Activated CD8-positive, alpha-beta T cell treated with anti-CD3 and anti-CD28 coated beads for 36 hours (primary cell): ENCODE measurements at regions not wholly inside any gene's neighbourhood (a gene's known extent, or its start where the extent isn't known, plus 50 kb on each side); places are given as distances from the start of the nearest gene placed in this dataset.

Experiments used
- ATAC-seq: fragments of 200-7000 bp; cut with Tn5 transposase; one replicate; pipeline ENCODE4 v1.10.0; 2021; ENCODE audit warnings: mild to moderate bottlenecking, moderate library complexity
- CTCF ChIA-PET: fragments of 350-600 bp; sonication (Branson Sonifier 250); formaldehyde crosslinking; loops from one replicate; lab custom pipeline; 2021; ENCODE audit warnings: antibody characterized with exemption; lab: Charles Lee
- POLR2A ChIA-PET: fragments of 350-600 bp; sonication (Branson Sonifier 250); formaldehyde crosslinking; loops from one replicate; lab custom pipeline; 2021; ENCODE audit warnings: antibody characterized with exemption; lab: Charles Lee
- DNase-seq: peaks from one replicate; pipeline ENCODE4 v3.0.0-alpha.2; 2020
- H3K27ac Mint-ChIP-seq: one replicate; pipeline ENCODE4 v1.8.0; 2021; ENCODE audit warnings: mild to moderate bottlenecking, mixed read lengths
- H3K27me3 Mint-ChIP-seq: one replicate; pipeline ENCODE4 v1.8.0; 2021; ENCODE audit warnings: mixed read lengths
- H3K36me3 Mint-ChIP-seq: one replicate; pipeline ENCODE4 v1.8.0; 2021; ENCODE audit warnings: low read depth, mixed read lengths
- H3K4me1 Mint-ChIP-seq: one replicate; pipeline ENCODE4 v1.8.0; 2021; ENCODE audit warnings: low read depth, mixed read lengths
- H3K4me3 Mint-ChIP-seq: one replicate; pipeline ENCODE4 v1.8.0; 2021; ENCODE audit warnings: mild to moderate bottlenecking, moderate library complexity, mixed read lengths
- H3K9me3 Mint-ChIP-seq: one replicate; pipeline ENCODE4 v1.8.0; 2021; ENCODE audit warnings: mixed read lengths
- intact Hi-C: fragments of 100-400 bp; cut with micrococcal nuclease; formaldehyde crosslinking; loops from one replicate; pipeline ENCODE4 v1.10.0; 2022
- TF ChIP-seq, protein P1 (sequence below): fragments of 200-600 bp; IDR thresholded peaks from one replicate; pipeline ENCODE4 v1.8.0; 2022; ENCODE audit warnings: antibody characterized with exemption, mild to moderate bottlenecking

DNA sequence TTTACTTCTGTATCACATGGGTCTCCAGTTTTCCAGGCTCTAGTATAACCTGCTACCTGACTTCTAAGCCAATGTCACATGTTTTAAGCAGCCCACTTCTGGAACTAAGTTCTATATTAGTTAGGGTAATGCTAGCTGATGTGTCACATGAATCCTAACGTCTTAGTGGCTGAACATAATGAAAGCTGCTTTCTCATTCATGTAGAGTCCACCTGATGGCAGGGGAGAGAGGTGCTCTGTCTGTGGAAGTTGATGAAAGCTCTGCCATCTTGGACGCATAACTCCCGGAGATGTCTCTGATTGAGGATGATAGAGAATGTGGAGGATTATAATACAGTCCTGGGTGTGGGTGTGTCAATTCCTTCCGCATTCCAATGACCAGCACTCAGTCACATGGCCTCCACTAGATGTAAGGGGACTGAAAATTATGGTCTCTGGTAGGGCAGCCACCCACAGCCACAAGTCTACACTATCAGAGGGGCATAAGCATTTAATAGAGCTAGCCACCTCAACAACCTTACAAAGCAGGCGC is 234.4 kb upstream of the CRY1 start:
- DNase-seq (no peak), ATAC-seq (no peak)
- Mint-ChIP-seq H3K27me3 (no peaks in the 10 kb centered on the region), H3K4me3 (no peak overlapping the region), H3K4me1 (peaks cover 86% of the 10 kb centered on the region), H3K9me3 (peaks cover 3% of the 10 kb centered on the region), H3K36me3 (peaks cover 19% of the 10 kb centered on the region), H3K27ac (peak overlapping the region; percentile 6)
- ChIA-PET CTCF (interaction anchor here (0.6 to 3.6 kb wide), 6 partner anchors 21 to 77 kb away, joined by 3 to 16 read pairs (median 3); no protein-coding TSS in a partner anchor), POLR2A (interaction anchor here (1.1 to 4.6 kb wide), 2 partner anchors 8 to 64 kb away, joined by 3 to 46 read pairs; a partner anchor contains a TSS)
- TF ChIP-seq, protein P1, sequence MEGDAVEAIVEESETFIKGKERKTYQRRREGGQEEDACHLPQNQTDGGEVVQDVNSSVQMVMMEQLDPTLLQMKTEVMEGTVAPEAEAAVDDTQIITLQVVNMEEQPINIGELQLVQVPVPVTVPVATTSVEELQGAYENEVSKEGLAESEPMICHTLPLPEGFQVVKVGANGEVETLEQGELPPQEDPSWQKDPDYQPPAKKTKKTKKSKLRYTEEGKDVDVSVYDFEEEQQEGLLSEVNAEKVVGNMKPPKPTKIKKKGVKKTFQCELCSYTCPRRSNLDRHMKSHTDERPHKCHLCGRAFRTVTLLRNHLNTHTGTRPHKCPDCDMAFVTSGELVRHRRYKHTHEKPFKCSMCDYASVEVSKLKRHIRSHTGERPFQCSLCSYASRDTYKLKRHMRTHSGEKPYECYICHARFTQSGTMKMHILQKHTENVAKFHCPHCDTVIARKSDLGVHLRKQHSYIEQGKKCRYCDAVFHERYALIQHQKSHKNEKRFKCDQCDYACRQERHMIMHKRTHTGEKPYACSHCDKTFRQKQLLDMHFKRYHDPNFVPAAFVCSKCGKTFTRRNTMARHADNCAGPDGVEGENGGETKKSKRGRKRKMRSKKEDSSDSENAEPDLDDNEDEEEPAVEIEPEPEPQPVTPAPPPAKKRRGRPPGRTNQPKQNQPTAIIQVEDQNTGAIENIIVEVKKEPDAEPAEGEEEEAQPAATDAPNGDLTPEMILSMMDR, result no peak
- intact Hi-C loops, result no loop called here

DNA sequence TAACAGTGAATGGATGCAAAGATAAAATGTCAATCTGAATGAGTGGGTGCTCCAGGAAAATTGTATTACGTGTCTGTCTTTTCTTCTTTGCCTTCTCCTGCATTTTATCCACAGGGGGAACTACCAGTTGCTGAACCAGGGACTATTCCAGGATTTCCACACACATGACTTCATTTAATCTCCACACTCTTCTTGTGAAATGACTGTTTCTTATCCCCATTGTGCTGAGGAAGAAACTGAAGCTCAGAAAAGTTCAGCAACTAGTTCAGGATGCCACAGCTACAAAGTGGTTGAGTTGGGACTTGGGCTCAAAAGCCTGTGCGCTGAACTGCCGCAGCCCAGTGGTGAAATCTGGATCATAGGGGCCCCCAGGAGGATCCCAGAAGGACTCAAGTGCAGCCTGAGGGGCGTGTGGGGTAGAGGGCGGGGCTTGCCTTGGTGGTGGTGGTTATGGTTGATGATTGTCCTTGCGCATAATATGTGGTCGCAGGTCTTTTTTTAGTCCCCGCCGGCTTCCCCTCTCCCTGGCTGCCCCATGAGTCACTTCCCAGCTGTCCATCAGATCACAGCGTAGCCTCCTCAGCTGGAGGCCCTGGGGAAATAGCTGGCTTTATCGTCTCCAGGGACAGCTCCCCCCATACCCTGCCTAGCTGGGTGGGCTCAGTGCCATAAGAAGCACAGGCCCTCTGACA is 235.2 kb upstream of the CRY1 start:
- ChIA-PET POLR2A (interaction anchor here (0.9 to 4.6 kb wide), 4 partner anchors 9 to 235 kb away, joined by 3 to 46 read pairs (median 6); partner anchors contain the start of gene CRY1), CTCF (interaction anchor here (1.0 to 3.9 kb wide), 4 partner anchors 9 to 197 kb away, joined by 3 to 18 read pairs (median 10); no protein-coding TSS in a partner anchor)
- Mint-ChIP-seq H3K4me1 (peaks cover 86% of the 10 kb centered on the region), H3K36me3 (peaks cover 19% of the 10 kb centered on the region), H3K27ac (peak overlapping the region; percentile 89), H3K27me3 (no peaks in the 10 kb centered on the region), H3K4me3 (no peak overlapping the region), H3K9me3 (peaks cover 3% of the 10 kb centered on the region)
- TF ChIP-seq, protein P1, result no peak
- DNase-seq (peak; percentile 73), ATAC-seq (peak; percentile 47)
- intact Hi-C loops, result no loop called here

DNA sequence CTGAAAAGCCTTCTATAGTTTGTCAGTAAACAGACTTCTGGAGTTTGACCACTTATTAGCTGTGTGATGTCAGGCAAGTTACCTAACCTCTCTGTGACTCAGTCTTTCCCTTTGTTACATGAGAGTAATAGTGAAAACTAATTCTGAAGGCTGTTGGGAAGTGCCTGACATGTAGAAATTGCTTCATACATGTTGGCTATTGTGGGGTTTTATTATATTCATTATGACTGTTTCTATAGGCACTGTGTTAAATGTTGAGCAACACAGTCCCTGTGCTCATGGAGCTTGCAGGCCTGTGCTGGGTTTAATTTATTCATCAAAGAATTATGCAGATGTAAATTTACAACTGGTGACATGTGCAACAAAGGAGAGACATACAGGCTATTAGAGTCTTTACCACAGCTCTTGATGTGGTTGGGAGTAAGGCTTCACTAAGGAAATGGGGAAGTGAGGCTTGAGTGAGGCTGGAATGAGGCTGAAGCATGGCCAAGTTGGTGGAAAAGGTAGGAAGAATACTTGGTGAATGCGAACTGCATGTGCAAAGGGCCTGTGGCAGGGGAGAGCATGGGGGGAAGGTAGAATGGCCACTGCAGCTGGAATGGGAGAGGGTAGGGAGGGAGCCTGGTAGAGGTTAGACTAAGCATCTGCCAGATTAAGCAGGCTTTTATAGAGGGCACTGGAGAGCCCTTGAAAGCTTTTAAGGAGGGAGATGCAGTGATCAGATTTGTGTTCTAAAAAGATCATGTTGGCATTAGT is 236.4 kb upstream of the CRY1 start:
- ChIA-PET POLR2A (interaction anchor here (0.5 to 4.6 kb wide), 7 partner anchors 10 to 236 kb away, joined by 3 to 46 read pairs (median 4); partner anchors contain the start of gene CRY1), CTCF (interaction anchor here (1.3 to 3.9 kb wide), 3 partner anchors 10 to 198 kb away, joined by 3 to 18 read pairs (median 4); no protein-coding TSS in a partner anchor)
- TF ChIP-seq, protein P1, result no peak
- Mint-ChIP-seq H3K4me3 (peak overlapping the region; percentile 13), H3K27me3 (no peaks in the 10 kb centered on the region), H3K4me1 (peaks cover 87% of the 10 kb centered on the region), H3K27ac (peak overlapping the region; percentile 89), H3K36me3 (peaks cover 22% of the 10 kb centered on the region), H3K9me3 (peaks cover 3% of the 10 kb centered on the region)
- intact Hi-C loops, result no loop called here
- peak; percentile 57 for ATAC-seq
- DNase-seq, result peak; percentile 28

DNA sequence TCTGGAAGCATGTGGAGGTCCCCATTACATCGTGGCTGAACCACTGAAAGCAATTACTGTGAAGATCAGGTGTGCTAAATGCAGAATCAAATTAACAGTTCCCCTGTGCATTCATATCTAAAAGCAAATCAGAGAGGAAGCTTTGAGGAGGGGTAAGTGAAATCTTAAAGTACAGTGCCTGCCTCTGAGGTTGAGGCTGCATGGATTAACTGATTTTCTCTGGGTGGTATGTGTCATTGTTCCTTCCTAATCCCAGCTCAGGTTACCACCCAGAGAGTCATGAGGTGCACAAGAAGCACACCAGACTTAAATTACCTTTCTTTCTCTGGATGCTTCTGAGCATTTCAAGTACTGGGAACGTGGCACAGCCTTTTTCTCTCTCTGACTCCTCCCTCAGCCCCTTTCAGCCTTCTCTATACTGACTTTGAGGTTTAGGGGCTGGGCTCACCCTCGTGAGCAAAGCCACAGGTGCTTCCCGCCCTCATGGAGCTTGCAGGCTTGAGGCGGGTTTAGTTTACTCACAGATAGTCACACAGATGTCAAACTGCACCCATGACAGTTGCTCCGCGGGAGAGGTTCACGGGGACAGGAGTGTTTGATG is 237.6 kb upstream of the CRY1 start:
- peak; percentile 72 for DNase-seq
- ChIA-PET POLR2A (interaction anchor here (0.7 to 4.6 kb wide), 5 partner anchors 11 to 68 kb away, joined by 3 to 46 read pairs (median 5); a partner anchor contains a TSS), CTCF (interaction anchor here (0.7 to 3.9 kb wide), 5 partner anchors 8 to 199 kb away, joined by 3 to 18 read pairs (median 3); no protein-coding TSS in a partner anchor)
- intact Hi-C loops, result no loop called here
- ATAC-seq, result peak; percentile 54
- TF ChIP-seq, protein P1, result no peak
- Mint-ChIP-seq H3K4me3 (no peak overlapping the region), H3K27me3 (no peaks in the 10 kb centered on the region), H3K36me3 (peaks cover 29% of the 10 kb centered on the region), H3K27ac (peak overlapping the region; percentile 47), H3K4me1 (peaks cover 86% of the 10 kb centered on the region), H3K9me3 (peaks cover 3% of the 10 kb centered on the region)
